ENCODE measurements at regions not wholly inside any gene's neighbourhood (a gene's known extent, or its start where the extent isn't known, plus 50 kb on each side); places are given as distances from the start of the nearest gene placed in this dataset.

- Histone ChIP-seq H3K27ac (no peak overlapping the region), H3K4me3 (no peak overlapping the region)
- no peak for TF ChIP-seq CTCF (IDR thresholded peaks at IDR 0.05)
- no peak for DNase-seq (ENCODE audit: low spot score)
These were observed 129.6 kb upstream of the POU2AF2 start for GRCh38 chr11:111115890-111116289.

GRCh38 chr11:111114091-111114490 is 131.4 kb upstream of the POU2AF2 start:
- no peak overlapping the region for H3K4me3 ChIP-seq
- DNase-seq (ENCODE audit: low spot score) = no peak

GRCh38 chr11:111112614-111113013 is 132.9 kb upstream of the POU2AF2 start:
- no peak for TF ChIP-seq CTCF (IDR thresholded peaks at IDR 0.05)
- DNase-seq (ENCODE audit: low spot score) = no peak
- H3K27ac ChIP-seq = no peak overlapping the region
- H3K4me3 ChIP-seq = no peak overlapping the region

More at GRCh38 chr11:111114091-111114490, 131.4 kb upstream of the POU2AF2 start:
- no peak for TF ChIP-seq CTCF (IDR thresholded peaks at IDR 0.05)
- no peak overlapping the region for H3K27ac ChIP-seq

- DNase-seq (ENCODE audit: low spot score) = no peak
- no peak for TF ChIP-seq CTCF (IDR thresholded peaks at IDR 0.05)
- no peak overlapping the region for H3K27ac ChIP-seq
- H3K4me3 ChIP-seq = no peak overlapping the region
These were observed 138.0 kb upstream of the POU2AF2 start for GRCh38 chr11:111107501-111107900.

- DNase-seq (ENCODE audit: low spot score) = no peak
- TF ChIP-seq CTCF (IDR thresholded peaks at IDR 0.05) = no peak
- H3K4me3 ChIP-seq = no peak overlapping the region
- no peak overlapping the region for H3K27ac ChIP-seq
These were observed 138.9 kb upstream of the POU2AF2 start for GRCh38 chr11:111106641-111107040.

- H3K4me3 ChIP-seq = no peak overlapping the region
- TF ChIP-seq CTCF (IDR thresholded peaks at IDR 0.05) = no peak
- no peak overlapping the region for H3K27ac ChIP-seq
- DNase-seq (ENCODE audit: low spot score) = no peak
These were observed 140.0 kb upstream of the POU2AF2 start for GRCh38 chr11:111105566-111105965.

GRCh38 chr11:111104185-111104584 is 141.3 kb upstream of the POU2AF2 start:
- no peak for TF ChIP-seq CTCF (IDR thresholded peaks at IDR 0.05)
- no peak for DNase-seq (ENCODE audit: low spot score)
- no peak overlapping the region for H3K27ac ChIP-seq

More at GRCh38 chr11:111104185-111104584, 141.3 kb upstream of the POU2AF2 start:
- H3K4me3 ChIP-seq = no peak overlapping the region

All from coronary artery (tissue), 2 donors.